ENCODE measurements at regions not wholly inside any gene's neighbourhood (a gene's known extent, or its start where the extent isn't known, plus 50 kb on each side); places are given as distances from the start of the nearest gene placed in this dataset.

- no peaks in the 10 kb centered on the region for H3K36me3 ChIP-seq (ENCODE audit: low read depth)
- TF ChIP-seq CTCF (IDR thresholded peaks at IDR 0.05), result no peak
- no peaks in the 10 kb centered on the region for H3K9me3 ChIP-seq
- no peaks in the 10 kb centered on the region for H3K4me1 ChIP-seq (ENCODE audit: low read depth)
- ATAC-seq (no peak), DNase-seq (no peak)
- intact Hi-C loops (cut with DNase I, micrococcal nuclease), result no loop called here
- no peak overlapping the region for H3K4me3 ChIP-seq
These were observed 101.7 kb upstream of the UGP2 start for GRCh38 chr2:63740020-63740419.

- DNase-seq (no peak), ATAC-seq (no peak)
- Histone ChIP-seq H3K4me1 (ENCODE audit: low read depth) (no peaks in the 10 kb centered on the region), H3K36me3 (ENCODE audit: low read depth) (no peaks in the 10 kb centered on the region), H3K9me3 (no peaks in the 10 kb centered on the region), H3K4me3 (no peak overlapping the region)
- TF ChIP-seq CTCF (IDR thresholded peaks at IDR 0.05), result no peak
- intact Hi-C loops (cut with DNase I, micrococcal nuclease), result no loop called here
These were observed 100.8 kb upstream of the UGP2 start for GRCh38 chr2:63740943-63741342.

GRCh38 chr2:63741884-63742579 is 99.7 kb upstream of the UGP2 start:
- no peak overlapping the region for H3K4me3 ChIP-seq
- intact Hi-C loops (cut with DNase I, micrococcal nuclease), result no loop called here
- H3K36me3 ChIP-seq (ENCODE audit: low read depth), result no peaks in the 10 kb centered on the region
- H3K9me3 ChIP-seq, result peaks cover 7% of the 10 kb centered on the region
- H3K4me1 ChIP-seq (ENCODE audit: low read depth), result no peaks in the 10 kb centered on the region
- no peak for DNase-seq
- no peak for TF ChIP-seq CTCF (IDR thresholded peaks at IDR 0.05)
- ATAC-seq, result no peak

GRCh38 chr2:63742580-63742976 is 99.1 kb upstream of the UGP2 start:
- Histone ChIP-seq H3K4me1 (ENCODE audit: low read depth) (no peaks in the 10 kb centered on the region), H3K36me3 (ENCODE audit: low read depth) (no peaks in the 10 kb centered on the region), H3K4me3 (no peak overlapping the region), H3K9me3 (peaks cover 7% of the 10 kb centered on the region)
- DNase-seq (no peak), ATAC-seq (no peak)
- intact Hi-C loops (cut with DNase I, micrococcal nuclease), result no loop called here
- no peak for TF ChIP-seq CTCF (IDR thresholded peaks at IDR 0.05)

- DNase-seq (no peak), ATAC-seq (no peak)
- Histone ChIP-seq H3K9me3 (peaks cover 7% of the 10 kb centered on the region), H3K36me3 (ENCODE audit: low read depth) (no peaks in the 10 kb centered on the region), H3K4me3 (no peak overlapping the region), H3K4me1 (ENCODE audit: low read depth) (no peaks in the 10 kb centered on the region)
- intact Hi-C loops (cut with DNase I, micrococcal nuclease), result no loop called here
- no peak for TF ChIP-seq CTCF (IDR thresholded peaks at IDR 0.05)
These were observed 98.3 kb upstream of the UGP2 start for GRCh38 chr2:63743170-63743981.
